BE2C (cell line): ENCODE measurements at regions not wholly inside any gene's neighbourhood (a gene's known extent, or its start where the extent isn't known, plus 50 kb on each side); places are given as distances from the start of the nearest gene placed in this dataset.

Experiments
- DNase-seq: peaks from one replicate; pipeline ENCODE4 v3.0.0-alpha.2; 2020
- H3K27me3 ChIP-seq: fragments of 250-450 bp; sonication (Bioruptor Pico); 2 replicates; pipeline ENCODE4 v1.5.1; 2020; ENCODE audit warnings: mild to moderate bottlenecking
- H3K36me3 ChIP-seq: fragments of 250-450 bp; sonication (Bioruptor Pico); 2 replicates; pipeline ENCODE4 v1.5.1; 2020; ENCODE audit warnings: mild to moderate bottlenecking
- H3K4me1 ChIP-seq: fragments of 250-450 bp; sonication (Bioruptor Pico); 2 replicates; pipeline ENCODE4 v1.5.1; 2020
- H3K4me3 ChIP-seq: 2 replicates; pipeline ENCODE4 v1.5.1; 2011; ENCODE audit warnings: low read depth, low read length
- H3K9me3 ChIP-seq: fragments of 250-450 bp; sonication (Bioruptor Pico); 2 replicates; pipeline ENCODE4 v1.5.1; 2020
- TF ChIP-seq, protein P1 (sequence below): IDR thresholded peaks from 2 replicates; pipeline ENCODE4 v1.5.1; 2012; ENCODE audit warnings: mild to moderate bottlenecking, low read depth, low read length

DNA sequence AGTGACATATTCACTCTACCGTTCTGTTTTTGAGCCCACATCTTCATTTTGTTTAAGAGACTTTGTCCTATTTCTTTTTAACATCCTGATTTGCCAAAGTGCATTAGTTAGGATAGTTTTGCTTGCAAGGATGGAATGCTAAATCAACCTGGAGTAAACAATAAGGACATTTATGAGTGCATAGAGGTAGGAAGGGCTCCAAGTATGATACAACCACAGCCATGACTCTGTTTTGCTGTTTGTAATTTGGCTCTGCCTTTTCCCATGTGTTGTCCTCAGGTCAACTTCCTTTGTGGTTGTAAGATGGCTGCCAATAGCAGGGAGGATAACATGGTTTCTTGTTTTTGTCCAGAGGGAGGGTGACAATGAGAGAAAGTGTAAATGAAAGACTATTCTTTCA, 66.4 kb upstream of the GOLIM4 start:
- TF ChIP-seq, protein P1, sequence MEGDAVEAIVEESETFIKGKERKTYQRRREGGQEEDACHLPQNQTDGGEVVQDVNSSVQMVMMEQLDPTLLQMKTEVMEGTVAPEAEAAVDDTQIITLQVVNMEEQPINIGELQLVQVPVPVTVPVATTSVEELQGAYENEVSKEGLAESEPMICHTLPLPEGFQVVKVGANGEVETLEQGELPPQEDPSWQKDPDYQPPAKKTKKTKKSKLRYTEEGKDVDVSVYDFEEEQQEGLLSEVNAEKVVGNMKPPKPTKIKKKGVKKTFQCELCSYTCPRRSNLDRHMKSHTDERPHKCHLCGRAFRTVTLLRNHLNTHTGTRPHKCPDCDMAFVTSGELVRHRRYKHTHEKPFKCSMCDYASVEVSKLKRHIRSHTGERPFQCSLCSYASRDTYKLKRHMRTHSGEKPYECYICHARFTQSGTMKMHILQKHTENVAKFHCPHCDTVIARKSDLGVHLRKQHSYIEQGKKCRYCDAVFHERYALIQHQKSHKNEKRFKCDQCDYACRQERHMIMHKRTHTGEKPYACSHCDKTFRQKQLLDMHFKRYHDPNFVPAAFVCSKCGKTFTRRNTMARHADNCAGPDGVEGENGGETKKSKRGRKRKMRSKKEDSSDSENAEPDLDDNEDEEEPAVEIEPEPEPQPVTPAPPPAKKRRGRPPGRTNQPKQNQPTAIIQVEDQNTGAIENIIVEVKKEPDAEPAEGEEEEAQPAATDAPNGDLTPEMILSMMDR = no peak
- no peak overlapping the region for H3K4me3 ChIP-seq
- DNase-seq = no peak
- no peaks in the 10 kb centered on the region for H3K4me1 ChIP-seq
- H3K9me3 ChIP-seq = no peaks in the 10 kb centered on the region
- H3K36me3 ChIP-seq = no peaks in the 10 kb centered on the region
- no peaks in the 10 kb centered on the region for H3K27me3 ChIP-seq

DNA sequence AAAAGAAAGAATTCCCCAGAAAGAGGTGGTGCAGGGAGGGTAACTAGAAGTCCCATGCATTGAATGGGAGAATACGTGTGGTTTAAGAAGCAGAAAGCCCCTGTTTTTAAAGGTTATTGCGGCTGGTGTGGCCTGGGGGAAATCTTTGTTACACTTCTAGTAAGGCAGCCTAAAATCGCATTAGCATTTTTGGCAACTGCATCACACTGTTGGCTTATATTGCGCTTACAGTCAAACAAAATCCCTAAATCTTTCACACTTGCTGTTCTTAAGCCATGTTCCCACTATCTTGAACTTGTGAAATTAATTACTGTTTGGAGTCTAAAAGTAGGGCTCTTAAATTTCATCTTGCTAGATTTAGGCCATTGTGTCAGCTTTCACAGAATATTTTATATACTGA, 66.0 kb upstream of the GOLIM4 start:
- no peaks in the 10 kb centered on the region for H3K27me3 ChIP-seq
- DNase-seq = no peak
- no peak overlapping the region for H3K4me3 ChIP-seq
- no peaks in the 10 kb centered on the region for H3K36me3 ChIP-seq
- no peaks in the 10 kb centered on the region for H3K9me3 ChIP-seq
- no peaks in the 10 kb centered on the region for H3K4me1 ChIP-seq
- TF ChIP-seq, protein P1 = no peak

DNA sequence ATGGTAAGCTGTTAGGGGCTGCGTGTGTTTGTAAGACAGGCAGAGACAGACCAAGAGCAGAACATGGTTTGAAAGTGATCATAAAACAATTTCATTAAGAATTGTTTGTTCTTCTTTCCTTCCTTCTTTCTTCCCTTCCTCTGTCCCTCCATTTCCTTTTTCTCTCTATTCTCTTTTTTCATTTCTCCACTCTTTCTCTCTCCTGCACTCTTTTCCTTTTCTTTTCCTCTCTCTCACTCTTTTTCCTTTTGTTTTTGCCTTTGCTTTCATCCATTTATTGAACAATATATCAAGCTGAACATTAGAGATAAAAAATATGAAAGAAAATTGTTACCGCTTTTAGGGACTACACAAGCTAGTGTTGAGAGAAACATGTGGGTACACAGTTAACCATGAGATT, 62.2 kb upstream of the GOLIM4 start:
- Histone ChIP-seq H3K36me3 (no peaks in the 10 kb centered on the region), H3K4me3 (no peak overlapping the region), H3K9me3 (no peaks in the 10 kb centered on the region), H3K4me1 (no peaks in the 10 kb centered on the region), H3K27me3 (no peaks in the 10 kb centered on the region)
- DNase-seq = no peak
- TF ChIP-seq, protein P1 = no peak

DNA sequence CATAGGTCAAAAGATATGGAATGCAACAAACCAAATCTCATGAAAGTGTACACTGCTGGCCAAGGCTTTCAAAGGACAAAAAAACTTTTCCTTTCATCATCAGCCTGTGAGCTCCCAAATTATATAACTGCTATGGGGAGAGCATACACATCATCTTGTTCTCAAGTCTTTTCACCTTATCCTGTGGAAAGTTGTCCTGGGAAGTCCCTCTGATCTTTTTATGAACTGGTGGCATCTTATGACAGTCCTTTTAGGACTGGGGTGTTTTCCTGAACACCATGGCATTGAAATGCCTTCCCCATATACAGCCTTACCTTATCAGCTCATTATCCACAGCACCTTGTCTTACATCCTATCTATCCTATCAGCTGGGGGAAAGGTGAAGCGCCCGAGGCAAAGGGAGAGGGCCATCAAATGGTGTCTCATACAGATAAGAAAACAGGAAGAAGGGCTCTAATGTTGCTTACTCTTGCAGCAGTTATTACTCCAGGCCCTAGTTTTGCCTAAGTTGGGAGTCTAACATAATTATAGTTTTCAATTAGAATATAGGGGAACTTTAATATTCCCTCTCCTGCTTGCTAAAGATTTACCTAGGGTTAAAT, 61.5 kb upstream of the GOLIM4 start:
- no peak overlapping the region for H3K4me3 ChIP-seq
- no peaks in the 10 kb centered on the region for H3K27me3 ChIP-seq
- TF ChIP-seq, protein P1 = no peak
- H3K36me3 ChIP-seq = no peaks in the 10 kb centered on the region
- H3K4me1 ChIP-seq = no peaks in the 10 kb centered on the region
- DNase-seq = no peak
- H3K9me3 ChIP-seq = no peaks in the 10 kb centered on the region

DNA sequence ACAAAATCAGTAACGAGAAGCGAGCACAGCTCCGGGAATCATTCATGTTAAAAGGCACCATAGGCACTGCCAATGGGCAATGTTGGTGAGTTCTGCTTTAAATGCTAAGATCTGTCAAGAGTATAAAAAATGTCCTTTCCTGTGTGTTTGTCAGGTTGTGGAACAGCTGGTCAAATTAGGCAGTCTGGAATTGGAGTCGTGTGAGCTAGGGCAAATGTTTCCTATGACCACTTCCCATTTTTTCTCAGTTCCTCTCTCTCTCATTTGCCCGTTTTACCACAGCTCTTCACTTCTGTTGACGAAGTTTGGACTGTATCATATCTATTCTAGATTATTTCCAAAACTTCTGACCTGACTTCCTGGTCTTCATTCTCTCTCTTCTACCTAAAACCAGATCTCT, 60.8 kb upstream of the GOLIM4 start:
- no peak for DNase-seq
- Histone ChIP-seq H3K36me3 (no peaks in the 10 kb centered on the region), H3K27me3 (no peaks in the 10 kb centered on the region), H3K9me3 (no peaks in the 10 kb centered on the region), H3K4me3 (no peak overlapping the region), H3K4me1 (no peaks in the 10 kb centered on the region)
- TF ChIP-seq, protein P1 = no peak

DNA sequence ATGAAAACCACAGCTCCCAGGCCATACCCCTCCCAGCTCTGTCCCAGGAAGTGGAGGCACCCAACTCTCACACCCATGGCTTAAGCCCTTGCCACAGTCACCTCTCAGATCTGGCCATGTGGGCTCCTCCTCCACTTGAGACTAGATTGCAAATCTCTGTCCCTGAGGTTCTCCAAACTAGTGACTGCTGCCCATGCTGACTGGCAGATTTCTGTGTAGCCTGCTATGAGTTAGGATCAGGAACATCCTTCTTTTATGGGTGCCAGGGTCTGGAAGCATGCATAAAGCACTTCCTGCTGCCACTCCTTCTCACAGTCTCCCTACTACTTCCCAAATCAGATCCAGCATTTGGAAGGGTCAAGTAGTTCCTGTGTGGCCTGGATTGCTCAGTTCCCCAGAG, 59.6 kb upstream of the GOLIM4 start:
- H3K9me3 ChIP-seq = no peaks in the 10 kb centered on the region
- H3K4me3 ChIP-seq = no peak overlapping the region
- no peaks in the 10 kb centered on the region for H3K36me3 ChIP-seq
- no peak for DNase-seq
- TF ChIP-seq, protein P1 = no peak
- no peaks in the 10 kb centered on the region for H3K27me3 ChIP-seq
- H3K4me1 ChIP-seq = no peaks in the 10 kb centered on the region
